HEK293T (cell line): ENCODE measurements at regions not wholly inside any gene's neighbourhood (a gene's known extent, or its start where the extent isn't known, plus 50 kb on each side); places are given as distances from the start of the nearest gene placed in this dataset.

Source experiments
- ARNT ChIP-seq: fragments of 450-650 bp; IDR thresholded peaks from 2 replicates; pipeline ENCODE4 v1.6.1; 2017; ENCODE audit warnings: mild to moderate bottlenecking
- BHLHE40 ChIP-seq: fragments of 450-650 bp; IDR thresholded peaks from 2 replicates; pipeline ENCODE4 v1.6.1; 2016; ENCODE audit warnings: mild to moderate bottlenecking, moderate library complexity, borderline replicate concordance
- CTBP1 ChIP-seq: fragments of 450-650 bp; IDR thresholded peaks from 2 replicates; pipeline ENCODE4 v1.6.1; 2016; ENCODE audit warnings: borderline replicate concordance
- ELF4 ChIP-seq: fragments of 450-650 bp; IDR thresholded peaks from 2 replicates; pipeline ENCODE4 v1.6.1; 2017; ENCODE audit warnings: antibody characterized with exemption
- FOXA1 ChIP-seq: fragments of 450-650 bp; IDR thresholded peaks from 2 replicates; pipeline ENCODE4 v1.6.1; 2016; ENCODE audit warnings: mild to moderate bottlenecking
- FOXK2 ChIP-seq: fragments of 450-650 bp; IDR thresholded peaks from 2 replicates; pipeline ENCODE4 v1.6.1; 2016; ENCODE audit warnings: mild to moderate bottlenecking
- FOXM1 ChIP-seq: fragments of 450-650 bp; IDR thresholded peaks from 2 replicates; pipeline ENCODE4 v1.6.1; 2017; ENCODE audit warnings: mild to moderate bottlenecking, borderline replicate concordance
- HDGF ChIP-seq: fragments of 450-650 bp; IDR thresholded peaks from 2 replicates; pipeline ENCODE4 v1.6.1; 2017; ENCODE audit warnings: antibody characterized with exemption, borderline replicate concordance
- L3MBTL2 ChIP-seq: fragments of 450-650 bp; conservative IDR thresholded peaks from 2 replicates; pipeline ENCODE4 v1.6.1; 2016; ENCODE audit warnings: mild to moderate bottlenecking
- NFRKB ChIP-seq: fragments of 450-650 bp; IDR thresholded peaks from 2 replicates; pipeline ENCODE4 v1.6.1; 2016; ENCODE audit warnings: mild to moderate bottlenecking, moderate library complexity
- SP1 ChIP-seq: fragments of 450-650 bp; IDR thresholded peaks from 2 replicates; pipeline ENCODE4 v1.6.1; 2017
- SUZ12 ChIP-seq: fragments of 450-650 bp; IDR thresholded peaks from 2 replicates; pipeline ENCODE4 v1.6.1; 2016; ENCODE audit warnings: mild to moderate bottlenecking
- TARDBP ChIP-seq: fragments of 450-650 bp; IDR thresholded peaks from 2 replicates; pipeline ENCODE4 v1.6.1; 2016
- ZNF384 ChIP-seq: fragments of 450-650 bp; IDR thresholded peaks from 2 replicates; pipeline ENCODE4 v1.6.1; 2016

DNA sequence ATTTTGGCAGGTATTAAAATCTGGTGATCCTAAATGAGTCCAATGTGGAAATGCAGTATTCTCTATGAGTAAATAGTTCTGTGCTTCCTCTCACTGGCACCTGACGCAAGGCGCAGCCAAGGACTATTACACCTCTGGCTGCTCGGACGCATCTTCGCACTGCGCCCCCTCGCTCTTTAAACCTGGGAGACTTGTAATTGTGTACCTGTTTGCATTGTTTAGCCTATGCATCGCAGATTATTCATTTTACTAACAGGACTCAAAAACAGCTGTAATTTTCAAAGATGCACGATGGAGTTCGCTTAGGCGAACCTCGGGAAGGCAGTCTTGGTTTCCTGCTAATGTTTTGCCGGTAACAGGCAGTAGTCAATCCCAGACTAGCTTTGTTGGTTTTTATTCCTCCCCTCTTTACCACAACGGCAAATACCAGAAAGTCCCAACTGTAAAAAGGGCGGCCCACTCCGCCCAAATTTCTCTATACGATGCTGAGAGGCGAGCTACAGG is 113.2 kb downstream of the KCNRG start:
- TF ChIP-seq ZNF384 (no peak), NFRKB (no peak), ELF4 (no peak), SP1 (no peak), FOXK2 (no peak), SUZ12 (no peak), L3MBTL2 (no peak), FOXM1 (no peak), FOXA1 (no peak), BHLHE40 (no peak), HDGF (no peak), CTBP1 (no peak), TARDBP (no peak), ARNT (no peak)
